NCI-H524 (cell line): ENCODE measurements at regions not wholly inside any gene's neighbourhood (a gene's known extent, or its start where the extent isn't known, plus 50 kb on each side); places are given as distances from the start of the nearest gene placed in this dataset.

Experiments
- DNase-seq, 2 experiments: peaks; one replicate each; lab custom pipeline; 2025; lab: John Stamatoyannopoulos, UW

- peak; percentile 33 to 66 for DNase-seq
These were observed 222.8 kb downstream of the SOX11 start for GRCh38 chr2:5914811-5915611.

- DNase-seq, result peak in 1 of 2 experiments; percentile 63
These were observed 223.7 kb downstream of the SOX11 start for GRCh38 chr2:5915881-5916310.

GRCh38 chr2:5921081-5921642, 229.0 kb downstream of the SOX11 start:
- no peak for DNase-seq

- DNase-seq, result no peak
These were observed 232.1 kb downstream of the SOX11 start for GRCh38 chr2:5923957-5924945.

- DNase-seq, result no peak
These were observed 233.4 kb downstream of the SOX11 start for GRCh38 chr2:5925604-5926003.

- DNase-seq, result no peak
These were observed 234.8 kb downstream of the SOX11 start for GRCh38 chr2:5926871-5927512.

GRCh38 chr2:5932556-5933469, 240.6 kb downstream of the SOX11 start:
- peak in 1 of 2 experiments; percentile 73 for DNase-seq

- DNase-seq, result no peak
These were observed 241.5 kb downstream of the SOX11 start for GRCh38 chr2:5933669-5934068.

- no peak for DNase-seq
These were observed 245.1 kb downstream of the SOX11 start for GRCh38 chr2:5937321-5937720.

GRCh38 chr2:5937851-5938565, 245.8 kb downstream of the SOX11 start:
- no peak for DNase-seq

GRCh38 chr2:5938566-5938896, 246.3 kb downstream of the SOX11 start:
- DNase-seq, result no peak

- DNase-seq, result no peak
These were observed 247.4 kb downstream of the SOX11 start for GRCh38 chr2:5939553-5939952.

- DNase-seq, result no peak
These were observed 248.7 kb downstream of the SOX11 start for GRCh38 chr2:5940596-5941535.

GRCh38 chr2:5942204-5942603, 250.0 kb downstream of the SOX11 start:
- DNase-seq, result no peak

GRCh38 chr2:5945742-5946141, 253.6 kb downstream of the SOX11 start:
- DNase-seq, result no peak

GRCh38 chr2:5946225-5947115, 254.3 kb downstream of the SOX11 start:
- DNase-seq, result no peak

GRCh38 chr2:5950736-5951135, 258.6 kb downstream of the SOX11 start:
- DNase-seq, result no peak

- DNase-seq, result no peak
These were observed 259.3 kb downstream of the SOX11 start for GRCh38 chr2:5951471-5951870.
